ENCODE measurements at regions not wholly inside any gene's neighbourhood (a gene's known extent, or its start where the extent isn't known, plus 50 kb on each side); places are given as distances from the start of the nearest gene placed in this dataset.

DNA sequence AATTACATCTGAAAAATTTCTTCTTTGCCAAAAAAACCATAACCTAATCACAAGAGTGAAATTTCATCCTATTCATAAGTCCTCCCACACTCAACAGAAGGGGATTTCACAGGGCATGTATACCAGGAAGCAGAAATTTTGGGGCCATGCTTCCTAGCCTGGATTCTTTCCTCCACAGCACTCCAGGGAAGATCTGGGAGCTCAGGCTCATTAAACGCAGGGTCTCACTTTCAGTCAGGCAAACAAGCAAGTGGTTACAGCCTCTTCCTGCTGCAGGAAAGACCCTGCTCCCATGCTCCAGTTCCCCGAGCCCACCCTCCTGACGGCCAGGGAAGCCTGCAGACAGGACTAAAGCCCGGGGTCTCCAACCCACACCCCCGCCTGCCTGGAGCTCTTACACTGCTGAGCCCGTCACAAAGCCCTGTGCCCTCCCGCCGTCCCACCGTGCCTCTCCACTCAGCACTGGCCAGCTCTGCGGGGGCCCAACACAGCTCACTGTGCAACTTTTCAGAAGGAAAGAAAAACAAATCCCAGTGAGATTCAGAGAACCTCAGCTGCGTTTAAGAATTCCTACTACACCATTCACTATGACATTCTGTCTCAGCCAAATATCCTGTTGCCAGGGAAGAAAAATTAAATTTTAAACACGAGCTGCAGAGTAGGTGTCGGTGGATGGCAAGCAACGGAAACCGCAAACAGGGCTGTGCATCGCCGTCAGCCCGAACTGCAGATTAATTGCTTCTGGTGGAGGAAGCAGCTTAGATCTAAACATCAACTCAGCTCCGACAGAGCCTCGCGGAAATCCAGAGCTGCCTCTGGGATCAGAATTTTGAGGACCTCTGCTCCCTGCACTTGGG lies 106.7 kb upstream of the SFSWAP start (continued):
- TF ChIP-seq SAP30 (IDR thresholded peaks at IDR 0.05; ENCODE audit: insufficient read depth, insufficient replicate concordance, low read length) (no peak), SIRT6 (IDR thresholded peaks at IDR 0.05; ENCODE audit: low read length) (no peak), EZH2 (IDR thresholded peaks at IDR 0.05; ENCODE audit: low read depth, low read length, severe bottlenecking) (no peak), YY1 (IDR thresholded peaks at IDR 0.05; ENCODE audit: low read depth, low read length) (no peak), SUZ12 (IDR thresholded peaks at IDR 0.05; ENCODE audit: low read length) (no peak), HDAC2 (IDR thresholded peaks at IDR 0.05; ENCODE audit: borderline replicate concordance in 1 of 2, low read depth in 2 of 2, low read length in 2 of 2) (no peak), POLR2AphosphoS5 (IDR thresholded peaks at IDR 0.05; ENCODE audit: low read depth, low read length) (no peak)
- TF ChIP-seq, protein P1, sequence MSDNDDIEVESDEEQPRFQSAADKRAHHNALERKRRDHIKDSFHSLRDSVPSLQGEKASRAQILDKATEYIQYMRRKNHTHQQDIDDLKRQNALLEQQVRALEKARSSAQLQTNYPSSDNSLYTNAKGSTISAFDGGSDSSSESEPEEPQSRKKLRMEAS (IDR thresholded peaks at IDR 0.05) = no peak

Measured in H1 (cell line).